Activated CD8-positive, alpha-beta memory T cell treated with anti-CD3 and anti-CD28 coated beads, Interleukin-2, amount 10 ng/mL, durations not matched to agents 7 days and 5 days (primary cell): ENCODE measurements at regions not wholly inside any gene's neighbourhood (a gene's known extent, or its start where the extent isn't known, plus 50 kb on each side); places are given as distances from the start of the nearest gene placed in this dataset.

Experiments
- ATAC-seq: fragments of 150-1000 bp; cut with Tn5 transposase; one replicate; pipeline ENCODE4 v1.10.0; 2021; ENCODE audit warnings: moderate library complexity
- CTCF ChIA-PET: fragments of 350-600 bp; sonication (Branson Sonifier 250); formaldehyde crosslinking; loops from one replicate; lab custom pipeline; 2021; ENCODE audit warnings: antibody characterized with exemption; lab: Charles Lee
- DNase-seq: peaks from one replicate; pipeline ENCODE4 v3.0.0-alpha.2; 2020
- H3K27ac Mint-ChIP-seq: one replicate; pipeline ENCODE4 v1.8.0; 2021; ENCODE audit warnings: mild to moderate bottlenecking, mixed read lengths
- H3K27me3 Mint-ChIP-seq: one replicate; pipeline ENCODE4 v1.8.0; 2021; ENCODE audit warnings: mixed read lengths
- H3K36me3 Mint-ChIP-seq: one replicate; pipeline ENCODE4 v1.8.0; 2021; ENCODE audit warnings: mild to moderate bottlenecking, mixed read lengths
- H3K4me1 Mint-ChIP-seq: one replicate; pipeline ENCODE4 v1.8.0; 2021; ENCODE audit warnings: mixed read lengths
- H3K4me3 Mint-ChIP-seq: one replicate; pipeline ENCODE4 v1.8.0; 2021; ENCODE audit warnings: mild to moderate bottlenecking, moderate library complexity, mixed read lengths
- H3K9me3 Mint-ChIP-seq: one replicate; pipeline ENCODE4 v1.8.0; 2022; ENCODE audit warnings: low read depth, mixed read lengths

GRCh38 chr1:221099747-221100595 is 220.7 kb downstream of the HLX start:
- DNase-seq (no peak), ATAC-seq (no peak)
- H3K36me3 Mint-ChIP-seq, result no peaks in the 10 kb centered on the region
- H3K27me3 Mint-ChIP-seq, result no peaks in the 10 kb centered on the region
- peaks cover 8% of the 10 kb centered on the region for H3K9me3 Mint-ChIP-seq
- H3K4me3 Mint-ChIP-seq, result no peak overlapping the region
- H3K4me1 Mint-ChIP-seq, result no peaks in the 10 kb centered on the region
- no peak overlapping the region for H3K27ac Mint-ChIP-seq
- CTCF ChIA-PET, result no interaction called here

GRCh38 chr1:221100611-221101010 is 221.4 kb downstream of the HLX start:
- DNase-seq, result no peak
- Mint-ChIP-seq H3K4me3 (no peak overlapping the region), H3K36me3 (no peaks in the 10 kb centered on the region), H3K27ac (no peak overlapping the region), H3K4me1 (no peaks in the 10 kb centered on the region), H3K9me3 (peaks cover 8% of the 10 kb centered on the region), H3K27me3 (no peaks in the 10 kb centered on the region)
- CTCF ChIA-PET, result no interaction called here
- no peak for ATAC-seq

- Mint-ChIP-seq H3K27ac (no peak overlapping the region), H3K36me3 (no peaks in the 10 kb centered on the region), H3K9me3 (peaks cover 8% of the 10 kb centered on the region), H3K4me1 (no peaks in the 10 kb centered on the region), H3K4me3 (no peak overlapping the region), H3K27me3 (no peaks in the 10 kb centered on the region)
- ATAC-seq (no peak), DNase-seq (no peak)
- CTCF ChIA-PET, result no interaction called here
These were observed 222.8 kb downstream of the HLX start for GRCh38 chr1:221101807-221102605.

GRCh38 chr1:221104596-221104995 is 225.4 kb downstream of the HLX start:
- Mint-ChIP-seq H3K27me3 (no peaks in the 10 kb centered on the region), H3K4me3 (no peak overlapping the region), H3K36me3 (no peaks in the 10 kb centered on the region), H3K4me1 (no peaks in the 10 kb centered on the region), H3K9me3 (peaks cover under 1% of the 10 kb centered on the region), H3K27ac (no peak overlapping the region)
- CTCF ChIA-PET, result no interaction called here
- DNase-seq (no peak), ATAC-seq (no peak)

- ATAC-seq (no peak), DNase-seq (no peak)
- no peaks in the 10 kb centered on the region for H3K36me3 Mint-ChIP-seq
- no peak overlapping the region for H3K27ac Mint-ChIP-seq
- CTCF ChIA-PET, result no interaction called here
- no peaks in the 10 kb centered on the region for H3K4me1 Mint-ChIP-seq
- H3K27me3 Mint-ChIP-seq, result no peaks in the 10 kb centered on the region
- H3K4me3 Mint-ChIP-seq, result no peak overlapping the region
- H3K9me3 Mint-ChIP-seq, result no peaks in the 10 kb centered on the region
These were observed 226.3 kb downstream of the HLX start for GRCh38 chr1:221105578-221105977.

GRCh38 chr1:221106616-221107015 is 227.4 kb downstream of the HLX start:
- Mint-ChIP-seq H3K9me3 (no peaks in the 10 kb centered on the region), H3K4me1 (no peaks in the 10 kb centered on the region), H3K4me3 (no peak overlapping the region), H3K27ac (no peak overlapping the region), H3K36me3 (no peaks in the 10 kb centered on the region), H3K27me3 (no peaks in the 10 kb centered on the region)
- CTCF ChIA-PET, result no interaction called here
- no peak for ATAC-seq
- DNase-seq, result no peak

- no peaks in the 10 kb centered on the region for H3K36me3 Mint-ChIP-seq
- no peaks in the 10 kb centered on the region for H3K27me3 Mint-ChIP-seq
- H3K4me1 Mint-ChIP-seq, result no peaks in the 10 kb centered on the region
- no peak for ATAC-seq
- CTCF ChIA-PET, result no interaction called here
- H3K9me3 Mint-ChIP-seq, result no peaks in the 10 kb centered on the region
- no peak overlapping the region for H3K4me3 Mint-ChIP-seq
- H3K27ac Mint-ChIP-seq, result no peak overlapping the region
- no peak for DNase-seq
These were observed 230.7 kb downstream of the HLX start for GRCh38 chr1:221109930-221110329.

GRCh38 chr1:221117133-221117532 is 237.9 kb downstream of the HLX start:
- H3K27ac Mint-ChIP-seq, result no peak overlapping the region
- no peak overlapping the region for H3K4me3 Mint-ChIP-seq
- H3K4me1 Mint-ChIP-seq, result no peaks in the 10 kb centered on the region
- CTCF ChIA-PET, result no interaction called here
- no peaks in the 10 kb centered on the region for H3K36me3 Mint-ChIP-seq
- ATAC-seq (no peak), DNase-seq (no peak)
- H3K9me3 Mint-ChIP-seq, result no peaks in the 10 kb centered on the region
- H3K27me3 Mint-ChIP-seq, result no peaks in the 10 kb centered on the region

GRCh38 chr1:221117548-221117951 is 238.3 kb downstream of the HLX start:
- Mint-ChIP-seq H3K9me3 (no peaks in the 10 kb centered on the region), H3K4me1 (no peaks in the 10 kb centered on the region), H3K27me3 (no peaks in the 10 kb centered on the region), H3K27ac (no peak overlapping the region), H3K36me3 (no peaks in the 10 kb centered on the region), H3K4me3 (no peak overlapping the region)
- CTCF ChIA-PET, result no interaction called here
- no peak for DNase-seq
- no peak for ATAC-seq

- CTCF ChIA-PET, result no interaction called here
- Mint-ChIP-seq H3K27ac (no peak overlapping the region), H3K27me3 (no peaks in the 10 kb centered on the region), H3K4me3 (no peak overlapping the region), H3K36me3 (no peaks in the 10 kb centered on the region), H3K4me1 (no peaks in the 10 kb centered on the region), H3K9me3 (no peaks in the 10 kb centered on the region)
- ATAC-seq (no peak), DNase-seq (no peak)
These were observed 239.1 kb downstream of the HLX start for GRCh38 chr1:221118176-221118937.

GRCh38 chr1:221118938-221119320 is 239.7 kb downstream of the HLX start:
- ATAC-seq, result no peak
- no peaks in the 10 kb centered on the region for H3K36me3 Mint-ChIP-seq
- no peak overlapping the region for H3K4me3 Mint-ChIP-seq
- H3K4me1 Mint-ChIP-seq, result no peaks in the 10 kb centered on the region
- CTCF ChIA-PET, result no interaction called here
- H3K27ac Mint-ChIP-seq, result no peak overlapping the region
- H3K9me3 Mint-ChIP-seq, result no peaks in the 10 kb centered on the region
- no peak for DNase-seq
- H3K27me3 Mint-ChIP-seq, result no peaks in the 10 kb centered on the region

GRCh38 chr1:221122501-221122900 is 243.3 kb downstream of the HLX start:
- H3K4me3 Mint-ChIP-seq, result no peak overlapping the region
- no peaks in the 10 kb centered on the region for H3K4me1 Mint-ChIP-seq
- H3K36me3 Mint-ChIP-seq, result no peaks in the 10 kb centered on the region
- H3K27me3 Mint-ChIP-seq, result no peaks in the 10 kb centered on the region
- DNase-seq (no peak), ATAC-seq (no peak)
- H3K27ac Mint-ChIP-seq, result no peak overlapping the region
- CTCF ChIA-PET, result interaction anchor here (1.1 kb wide), 1 partner anchor 80 kb away, joined by 3 read pairs; no protein-coding TSS in a partner anchor
- no peaks in the 10 kb centered on the region for H3K9me3 Mint-ChIP-seq

GRCh38 chr1:221125976-221126375 is 246.7 kb downstream of the HLX start:
- no peak for ATAC-seq
- no peaks in the 10 kb centered on the region for H3K9me3 Mint-ChIP-seq
- no peaks in the 10 kb centered on the region for H3K36me3 Mint-ChIP-seq
- H3K4me3 Mint-ChIP-seq, result no peak overlapping the region
- CTCF ChIA-PET, result no interaction called here
- DNase-seq, result no peak
- H3K4me1 Mint-ChIP-seq, result no peaks in the 10 kb centered on the region
- H3K27me3 Mint-ChIP-seq, result no peaks in the 10 kb centered on the region
- no peak overlapping the region for H3K27ac Mint-ChIP-seq
